HCT116 (cell line): ENCODE measurements at regions not wholly inside any gene's neighbourhood (a gene's known extent, or its start where the extent isn't known, plus 50 kb on each side); places are given as distances from the start of the nearest gene placed in this dataset.

Experiments used
- ATAC-seq: fragments of 200-7000 bp; cut with Tn5 transposase; 2 replicates; pipeline ENCODE4 v1.9.1; 2020; ENCODE audit warnings: mild to moderate bottlenecking, moderate library complexity
- BruUV-seq: library from RNA; stranded (reverse); fragments of 400-500 nt; replicated peaks from 2 replicates; lab custom pipeline; 2021; lab: Mats Ljungman, UMichigan
- CTCF ChIA-PET: fragments of 300-600 bp; sonication (Branson Sonifier 250); formaldehyde crosslinking; loops from one replicate; lab custom pipeline; 2021; ENCODE audit warnings: antibody characterized with exemption; lab: Charles Lee
- POLR2A ChIA-PET: fragments of 300-600, 350-600 bp; sonication (Branson Sonifier 250); formaldehyde crosslinking; loops from one replicate; lab custom pipeline; 2021; ENCODE audit warnings: antibody characterized with exemption; lab: Charles Lee
- RAD21 ChIA-PET, 2 experiments: fragments of 300-600 bp; sonication (Branson Sonifier 250); formaldehyde crosslinking; loops; one replicate each; lab custom pipeline; 2023; ENCODE audit warnings: low total read pairs in 2 of 2; ENCODE audit not compliant: uncharacterized antibody in 2 of 2, unreplicated experiment in 2 of 2, low non-redundant PET in 1 of 2; lab: Charles Lee
- DNase-seq: peaks from one replicate; pipeline ENCODE4 v3.0.0-alpha.2; 2010; ENCODE audit warnings: low read depth, low spot score
- H2AFZ ChIP-seq: fragments of 200-600 bp; shearing (Covaris generic), sonication (generic); 2 replicates; pipeline ENCODE4 v1.6.1; 2017; ENCODE audit warnings: low read depth, mixed run types, mixed read lengths, antibody characterized with exemption, low read length; ENCODE audit not compliant: poor library complexity, severe bottlenecking
- H3K27ac ChIP-seq: 2 replicates; pipeline ENCODE4 v1.5.1; 2012; ENCODE audit warnings: low read depth, low read length
- H3K27me3 ChIP-seq: fragments of 200-600 bp; sonication (generic); 2 replicates; pipeline ENCODE4 v1.6.1; 2016; ENCODE audit warnings: mixed run types, low read length, mixed read lengths; ENCODE audit not compliant: insufficient read depth
- H3K36me3 ChIP-seq, 2 experiments: fragments of 200-500 bp in 1 of 2; fragments of 200-600 bp in 1 of 2; sonication (Bioruptor generic) in 1 of 2; sonication (generic) in 1 of 2; 2 replicates each; pipeline versions ENCODE4 v1.5.1 to v1.6.1; 2014 to 2016; ENCODE audit warnings: low read length in 2 of 2, inconsistent platforms in 1 of 2, mixed read lengths in 1 of 2, mixed run types in 1 of 2; ENCODE audit not compliant: insufficient read depth in 2 of 2, control insufficient read depth in 1 of 2
- H3K4me1 ChIP-seq, 2 experiments: fragments of 200-600 bp in 1 of 2; sonication (generic) in 1 of 2; 2 replicates each; pipeline versions ENCODE4 v1.5.1 to v1.6.1; 2012 to 2017; ENCODE audit warnings: low read length in 2 of 2, inconsistent platforms in 1 of 2, mild to moderate bottlenecking in 1 of 2, mixed read lengths in 1 of 2, mixed run types in 1 of 2, moderate library complexity in 1 of 2; ENCODE audit not compliant: insufficient read depth in 2 of 2, control insufficient read depth in 1 of 2
- H3K4me2 ChIP-seq: fragments of 200-600 bp; sonication (generic); 2 replicates; pipeline ENCODE4 v1.6.1; 2017; ENCODE audit warnings: mixed run types, low read length, mixed read lengths
- H3K4me3 ChIP-seq, 2 experiments: fragments of 200-600 bp in 1 of 2; sonication (generic) in 1 of 2; replicated peaks in 1 of 2; 2 replicates each; pipeline ENCODE4 v1.5.1; 2011 to 2016; ENCODE audit warnings: low read length in 2 of 2, control low read depth in 1 of 2, low read depth in 1 of 2, mild to moderate bottlenecking in 1 of 2, mixed read lengths in 1 of 2, mixed run types in 1 of 2
- H3K79me2 ChIP-seq: fragments of 200-600 bp; sonication (generic); 2 replicates; pipeline ENCODE4 v1.6.1; 2017; ENCODE audit warnings: mild to moderate bottlenecking, mixed run types, low read length, moderate library complexity, mixed read lengths; ENCODE audit not compliant: insufficient read depth
- H3K9ac ChIP-seq: fragments of 200-600 bp; sonication (generic); 2 replicates; pipeline ENCODE4 v1.6.1; 2016; ENCODE audit warnings: low read length, mixed read lengths
- H3K9me2 ChIP-seq: fragments of 200-600 bp; sonication (generic), shearing (Covaris generic); 2 replicates; pipeline ENCODE4 v1.6.1; 2017; ENCODE audit warnings: mixed run types, mild to moderate bottlenecking, moderate library complexity; ENCODE audit not compliant: insufficient read depth
- H3K9me3 ChIP-seq, 2 experiments: fragments of 200-500 bp in 1 of 2; fragments of 200-600 bp in 1 of 2; sonication (Bioruptor generic) in 1 of 2; sonication (generic) in 1 of 2; 2 replicates each; pipeline ENCODE4 v1.6.1; 2014 to 2017; ENCODE audit warnings: low read length in 2 of 2, mixed read lengths in 2 of 2, inconsistent platforms in 1 of 2, low read depth in 1 of 2, mild to moderate bottlenecking in 1 of 2, mixed run types in 1 of 2, moderate library complexity in 1 of 2; ENCODE audit not compliant: control insufficient read depth in 1 of 2, insufficient read depth in 1 of 2
- H4K20me1 ChIP-seq: fragments of 200-600 bp; sonication (generic), shearing (Covaris generic); 2 replicates; pipeline ENCODE4 v1.6.1; 2017; ENCODE audit warnings: mixed run types, mild to moderate bottlenecking, moderate library complexity; ENCODE audit not compliant: insufficient read depth
- ATF3 ChIP-seq: IDR thresholded peaks from 2 replicates; pipeline ENCODE4 v1.6.1; 2012
- CTCF ChIP-seq, 3 experiments: fragments of 200-600 bp in 1 of 3; sonication (generic) in 1 of 3; IDR thresholded peaks in 2 of 3; conservative IDR thresholded peaks in 1 of 3; 2 replicates each; pipeline ENCODE4 v1.5.1; 2012 to 2017; ENCODE audit warnings: low read depth in 2 of 3, low read length in 2 of 3, antibody characterized with exemption in 1 of 3, borderline replicate concordance in 1 of 3, control low read depth in 1 of 3, mild to moderate bottlenecking in 1 of 3, mixed read lengths in 1 of 3, mixed run types in 1 of 3, moderate library complexity in 1 of 3; ENCODE audit not compliant: insufficient read depth in 1 of 3
- EZH2 ChIP-seq: fragments of 200-600 bp; sonication (generic); IDR thresholded peaks from 2 replicates; pipeline ENCODE4 v1.6.1; 2017; ENCODE audit warnings: antibody characterized with exemption, mixed run types
- EZH2phosphoT487 ChIP-seq: fragments of 200-600 bp; IDR thresholded peaks from 2 replicates; pipeline ENCODE4 v1.6.1; 2018; ENCODE audit warnings: antibody characterized with exemption, borderline replicate concordance
- FOSL1 ChIP-seq: IDR thresholded peaks from 2 replicates; pipeline ENCODE4 v1.6.1; 2012; ENCODE audit warnings: low read depth
- JUND ChIP-seq: IDR thresholded peaks from 2 replicates; pipeline ENCODE4 v1.6.1; 2012
- POLR2A ChIP-seq: IDR thresholded peaks from 2 replicates; pipeline ENCODE4 v1.7.0; 2011; ENCODE audit warnings: borderline replicate concordance; ENCODE audit not compliant: insufficient read depth, insufficient read length; ENCODE audit errors: extremely low read depth
- POLR2AphosphoS5 ChIP-seq: IDR thresholded peaks from 2 replicates; pipeline ENCODE4 v1.6.1; 2011; ENCODE audit warnings: mild to moderate bottlenecking, low read depth, low read length, moderate library complexity
- RAD21 ChIP-seq: IDR thresholded peaks from 2 replicates; pipeline ENCODE4 v1.6.1; 2012; ENCODE audit warnings: low read depth, mild to moderate bottlenecking
- REST ChIP-seq: IDR thresholded peaks from 2 replicates; pipeline ENCODE4 v1.6.1; 2012; ENCODE audit warnings: low read depth
- TCF7L2 ChIP-seq: IDR thresholded peaks from 2 replicates; pipeline ENCODE4 v1.7.0; 2011; ENCODE audit warnings: borderline replicate concordance, inconsistent platforms; ENCODE audit not compliant: insufficient read depth, insufficient read length; ENCODE audit errors: extremely low read depth
- ZBTB33 ChIP-seq: IDR thresholded peaks from 2 replicates; pipeline ENCODE4 v1.6.1; 2011; ENCODE audit warnings: mild to moderate bottlenecking, low read length, moderate library complexity; ENCODE audit not compliant: insufficient replicate concordance; ENCODE audit errors: extremely low read depth
- ZNF274 ChIP-seq: fragments of 200-500 bp; sonication (Bioruptor generic); IDR thresholded peaks from 2 replicates; pipeline ENCODE4 v1.6.1; 2014; ENCODE audit warnings: mild to moderate bottlenecking, low read depth, low read length, inconsistent platforms
- intact Hi-C: fragments of 100-400 bp; cut with micrococcal nuclease; formaldehyde crosslinking; loops from 2 replicates; pipeline ENCODE4 v1.10.0; 2022

GRCh38 chr3:178300441-178300959, 235.7 kb upstream of the KCNMB2 start:
- Histone ChIP-seq H3K9me3 (no peaks in the 10 kb centered on the region), H3K79me2 (no peaks in the 10 kb centered on the region), H3K4me2 (no peak overlapping the region), H3K9ac (no peak overlapping the region), H3K27ac (no peak overlapping the region), H3K36me3 (no peaks in the 10 kb centered on the region), H3K27me3 (no peaks in the 10 kb centered on the region), H3K4me3 (no peak overlapping the region), H3K4me1 (no peaks in the 10 kb centered on the region), H4K20me1 (no peaks in the 10 kb centered on the region), H3K9me2 (no peaks in the 10 kb centered on the region), H2AFZ (no peak overlapping the region)
- ChIA-PET RAD21 (no interaction called here), POLR2A (no interaction called here), CTCF (no interaction called here)
- BruUV-seq = no TSS peak
- no peak for DNase-seq
- ATAC-seq = no peak
- intact Hi-C loops = no loop called here
- no peak for TF ChIP-seq JUND
- TF ChIP-seq TCF7L2 = no peak
- TF ChIP-seq RAD21 = no peak
- TF ChIP-seq CTCF (IDR thresholded peaks at IDR 0.05 in 2 of 3, conservative IDR thresholded peaks at IDR 0.05 in 1 of 3; ENCODE audit: borderline replicate concordance in 1 of 3, insufficient read depth in 1 of 3, low read depth in 2 of 3, low read length in 2 of 3) = no peak
- no peak for TF ChIP-seq ATF3
- no peak for TF ChIP-seq EZH2
- no peak for TF ChIP-seq FOSL1
- TF ChIP-seq EZH2phosphoT487 = no peak
- no peak for TF ChIP-seq POLR2AphosphoS5
- TF ChIP-seq ZBTB33 = no peak
- no peak for TF ChIP-seq REST
- no peak for TF ChIP-seq POLR2A
- TF ChIP-seq ZNF274 = no peak
